ENCODE measurements at regions not wholly inside any gene's neighbourhood (a gene's known extent, or its start where the extent isn't known, plus 50 kb on each side); places are given as distances from the start of the nearest gene placed in this dataset.

GRCh38 chr1:13970631-13971247, 270.8 kb downstream of the PRDM2 start:
- DNase-seq, result no peak

GRCh38 chr1:13976485-13976884, 276.5 kb downstream of the PRDM2 start:
- no peak for DNase-seq

GRCh38 chr1:13981142-13981541, 281.2 kb downstream of the PRDM2 start:
- DNase-seq, result no peak

GRCh38 chr1:13983393-13983792, 283.4 kb downstream of the PRDM2 start:
- no peak for DNase-seq

- no peak for DNase-seq
Observed at GRCh38 chr1:13990939-13991338, 291.0 kb downstream of the PRDM2 start.

GRCh38 chr1:13992489-13993285, 292.7 kb downstream of the PRDM2 start:
- no peak for DNase-seq

GRCh38 chr1:13994386-13994785, 294.4 kb downstream of the PRDM2 start:
- no peak for DNase-seq

- peak in 1 of 3 experiments; percentile 3 for DNase-seq
Observed at GRCh38 chr1:13996334-13996733, 296.3 kb downstream of the PRDM2 start.

GRCh38 chr1:14003552-14003951, 303.6 kb downstream of the PRDM2 start:
- no peak for DNase-seq

- DNase-seq, result no peak
Observed at GRCh38 chr1:14009582-14009981, 309.6 kb downstream of the PRDM2 start.

- no peak for DNase-seq
Observed at GRCh38 chr1:14010476-14010875, 310.5 kb downstream of the PRDM2 start.

GRCh38 chr1:14011132-14011531, 311.1 kb downstream of the PRDM2 start:
- no peak for DNase-seq

- DNase-seq, result no peak
Observed at GRCh38 chr1:14011888-14012287, 311.9 kb downstream of the PRDM2 start.

- no peak for DNase-seq
Observed at GRCh38 chr1:14014929-14015328, 314.9 kb downstream of the PRDM2 start.

- DNase-seq, result no peak
Observed at GRCh38 chr1:14015917-14016316, 315.9 kb downstream of the PRDM2 start.

GRCh38 chr1:14017531-14017961, 317.6 kb downstream of the PRDM2 start:
- DNase-seq, result peak in 2 of 3 experiments; percentile 49 to 82

GRCh38 chr1:14019461-14019860, 319.5 kb downstream of the PRDM2 start:
- DNase-seq, result no peak

GRCh38 chr1:14020006-14020405, 320.0 kb downstream of the PRDM2 start:
- no peak for DNase-seq

GRCh38 chr1:14027099-14027498, 327.1 kb downstream of the PRDM2 start:
- DNase-seq, result peak in 2 of 3 experiments; percentile 50 to 81

GRCh38 chr1:14031461-14031860, 331.5 kb downstream of the PRDM2 start:
- no peak for DNase-seq

- DNase-seq, result peak in 2 of 3 experiments; percentile 28 to 61
Observed at GRCh38 chr1:14034506-14034905, 334.5 kb downstream of the PRDM2 start.

- peak in 1 of 3 experiments; percentile 9 for DNase-seq
Observed at GRCh38 chr1:14037101-14037847, 337.3 kb downstream of the PRDM2 start.

GRCh38 chr1:14039582-14040430, 339.8 kb downstream of the PRDM2 start:
- DNase-seq, result no peak
